ENCODE measurements at regions not wholly inside any gene's neighbourhood (a gene's known extent, or its start where the extent isn't known, plus 50 kb on each side); places are given as distances from the start of the nearest gene placed in this dataset.

DNA sequence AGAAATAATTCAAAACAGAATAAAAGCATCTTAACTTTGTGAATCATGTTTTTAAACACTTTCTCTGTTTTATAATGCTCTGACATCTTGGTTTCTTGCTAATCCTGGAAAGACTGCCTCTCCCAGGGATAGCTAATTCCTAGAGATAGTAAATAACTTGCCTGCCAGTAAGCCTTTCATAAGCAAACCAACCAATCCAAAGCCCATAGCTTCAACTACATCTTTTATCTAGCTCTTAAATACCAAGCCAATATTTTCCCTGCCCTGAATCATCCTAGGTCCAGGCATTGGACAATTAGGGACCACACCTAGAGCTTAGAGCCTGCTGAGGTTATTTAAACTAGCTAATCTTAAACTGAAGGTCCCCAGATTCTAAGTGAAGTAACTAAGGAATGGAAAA, 223.7 kb upstream of the DIPK2B start (continued):
- TF ChIP-seq ZNF660 (tag by site-specific recombination; IDR thresholded peaks at IDR 0.05) (no peak), ZNF394 (tag by site-specific recombination; IDR thresholded peaks at IDR 0.05; ENCODE audit: borderline replicate concordance) (no peak), FEZF1 (tag by site-specific recombination; IDR thresholded peaks at IDR 0.05) (no peak)

DNA sequence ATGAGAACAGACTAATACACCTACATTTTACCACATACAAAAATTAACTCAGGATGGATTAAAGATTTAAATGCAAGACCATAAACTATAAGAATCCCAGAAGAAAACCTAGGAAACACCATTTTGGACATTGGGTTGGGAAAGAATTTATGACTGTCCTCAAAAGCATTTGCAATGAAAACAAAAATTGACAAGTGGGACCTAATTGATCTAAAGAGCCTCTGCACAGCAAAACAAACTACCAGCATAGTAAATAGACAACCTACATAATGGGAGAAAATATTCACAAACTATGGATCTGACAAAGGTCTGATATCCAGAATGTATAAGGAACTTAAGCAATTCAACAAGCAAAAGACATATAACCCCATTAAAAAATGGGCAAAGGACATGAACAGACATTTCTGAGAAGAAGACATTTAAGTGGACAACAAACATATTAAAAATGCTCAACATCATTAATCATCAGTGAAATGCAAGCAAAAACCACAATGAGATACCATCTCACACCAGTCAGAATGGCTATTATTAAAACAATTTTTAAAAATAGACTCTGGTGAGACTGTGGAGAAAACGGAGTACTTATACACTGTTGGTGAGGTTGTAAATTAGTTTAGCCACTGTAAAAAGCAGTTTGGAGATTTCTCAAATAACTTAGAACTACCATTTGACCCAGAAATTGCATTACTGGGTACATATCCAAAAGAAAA, 221.7 kb upstream of the DIPK2B start:
- ChIA-PET POLR2A (no interaction called here), CTCF (no interaction called here)
- TF ChIP-seq, protein P1, sequence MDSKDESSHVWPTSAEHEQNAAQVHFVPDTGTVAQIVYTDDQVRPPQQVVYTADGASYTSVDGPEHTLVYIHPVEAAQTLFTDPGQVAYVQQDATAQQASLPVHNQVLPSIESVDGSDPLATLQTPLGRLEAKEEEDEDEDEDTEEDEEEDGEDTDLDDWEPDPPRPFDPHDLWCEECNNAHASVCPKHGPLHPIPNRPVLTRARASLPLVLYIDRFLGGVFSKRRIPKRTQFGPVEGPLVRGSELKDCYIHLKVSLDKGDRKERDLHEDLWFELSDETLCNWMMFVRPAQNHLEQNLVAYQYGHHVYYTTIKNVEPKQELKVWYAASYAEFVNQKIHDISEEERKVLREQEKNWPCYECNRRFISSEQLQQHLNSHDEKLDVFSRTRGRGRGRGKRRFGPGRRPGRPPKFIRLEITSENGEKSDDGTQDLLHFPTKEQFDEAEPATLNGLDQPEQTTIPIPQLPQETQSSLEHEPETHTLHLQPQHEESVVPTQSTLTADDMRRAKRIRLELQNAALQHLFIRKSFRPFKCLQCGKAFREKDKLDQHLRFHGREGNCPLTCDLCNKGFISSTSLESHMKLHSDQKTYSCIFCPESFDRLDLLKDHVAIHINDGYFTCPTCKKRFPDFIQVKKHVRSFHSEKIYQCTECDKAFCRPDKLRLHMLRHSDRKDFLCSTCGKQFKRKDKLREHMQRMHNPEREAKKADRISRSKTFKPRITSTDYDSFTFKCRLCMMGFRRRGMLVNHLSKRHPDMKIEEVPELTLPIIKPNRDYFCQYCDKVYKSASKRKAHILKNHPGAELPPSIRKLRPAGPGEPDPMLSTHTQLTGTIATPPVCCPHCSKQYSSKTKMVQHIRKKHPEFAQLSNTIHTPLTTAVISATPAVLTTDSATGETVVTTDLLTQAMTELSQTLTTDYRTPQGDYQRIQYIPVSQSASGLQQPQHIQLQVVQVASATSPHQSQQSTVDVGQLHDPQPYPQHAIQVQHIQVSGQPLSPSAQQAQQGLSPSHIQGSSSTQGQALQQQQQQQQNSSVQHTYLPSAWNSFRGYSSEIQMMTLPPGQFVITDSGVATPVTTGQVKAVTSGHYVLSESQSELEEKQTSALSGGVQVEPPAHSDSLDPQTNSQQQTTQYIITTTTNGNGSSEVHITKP (tag by site-specific recombination; IDR thresholded peaks at IDR 0.05) = no peak
- no peak for TF ChIP-seq KLF1 (tag by site-specific recombination; IDR thresholded peaks at IDR 0.05)
- TF ChIP-seq, protein P2, sequence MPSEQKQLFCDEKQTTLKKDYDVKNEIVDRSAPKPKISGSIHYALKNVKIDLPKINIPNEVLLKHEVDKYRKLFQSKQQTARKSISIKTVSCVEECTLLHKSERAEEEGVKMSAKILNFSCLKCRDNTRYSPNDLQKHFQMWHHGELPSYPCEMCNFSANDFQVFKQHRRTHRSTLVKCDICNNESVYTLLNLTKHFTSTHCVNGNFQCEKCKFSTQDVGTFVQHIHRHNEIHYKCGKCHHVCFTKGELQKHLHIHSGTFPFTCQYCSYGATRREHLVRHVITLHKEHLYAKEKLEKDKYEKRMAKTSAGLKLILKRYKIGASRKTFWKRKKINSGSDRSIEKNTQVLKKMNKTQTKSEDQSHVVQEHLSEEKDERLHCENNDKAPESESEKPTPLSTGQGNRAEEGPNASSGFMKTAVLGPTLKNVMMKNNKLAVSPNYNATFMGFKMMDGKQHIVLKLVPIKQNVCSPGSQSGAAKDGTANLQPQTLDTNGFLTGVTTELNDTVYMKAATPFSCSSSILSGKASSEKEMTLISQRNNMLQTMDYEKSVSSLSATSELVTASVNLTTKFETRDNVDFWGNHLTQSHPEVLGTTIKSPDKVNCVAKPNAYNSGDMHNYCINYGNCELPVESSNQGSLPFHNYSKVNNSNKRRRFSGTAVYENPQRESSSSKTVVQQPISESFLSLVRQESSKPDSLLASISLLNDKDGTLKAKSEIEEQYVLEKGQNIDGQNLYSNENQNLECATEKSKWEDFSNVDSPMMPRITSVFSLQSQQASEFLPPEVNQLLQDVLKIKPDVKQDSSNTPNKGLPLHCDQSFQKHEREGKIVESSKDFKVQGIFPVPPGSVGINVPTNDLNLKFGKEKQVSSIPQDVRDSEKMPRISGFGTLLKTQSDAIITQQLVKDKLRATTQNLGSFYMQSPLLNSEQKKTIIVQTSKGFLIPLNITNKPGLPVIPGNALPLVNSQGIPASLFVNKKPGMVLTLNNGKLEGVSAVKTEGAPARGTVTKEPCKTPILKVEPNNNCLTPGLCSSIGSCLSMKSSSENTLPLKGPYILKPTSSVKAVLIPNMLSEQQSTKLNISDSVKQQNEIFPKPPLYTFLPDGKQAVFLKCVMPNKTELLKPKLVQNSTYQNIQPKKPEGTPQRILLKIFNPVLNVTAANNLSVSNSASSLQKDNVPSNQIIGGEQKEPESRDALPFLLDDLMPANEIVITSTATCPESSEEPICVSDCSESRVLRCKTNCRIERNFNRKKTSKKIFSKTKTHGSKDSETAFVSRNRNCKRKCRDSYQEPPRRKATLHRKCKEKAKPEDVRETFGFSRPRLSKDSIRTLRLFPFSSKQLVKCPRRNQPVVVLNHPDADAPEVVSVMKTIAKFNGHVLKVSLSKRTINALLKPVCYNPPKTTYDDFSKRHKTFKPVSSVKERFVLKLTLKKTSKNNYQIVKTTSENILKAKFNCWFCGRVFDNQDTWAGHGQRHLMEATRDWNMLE (tag by site-specific recombination; conservative IDR thresholded peaks at IDR 0.05; ENCODE audit: low read depth) = no peak
- Histone ChIP-seq H3K4me1 (ENCODE audit: control insufficient read depth, insufficient read depth, low read length) (no peaks in the 10 kb centered on the region), H3K27ac (ENCODE audit: extremely low read depth, low read depth, low read length) (no peak overlapping the region), H3K4me3 (ENCODE audit: low read depth, low read length) (no peak overlapping the region), H3K9me3 (ENCODE audit: control insufficient read depth, insufficient read depth, low read depth, low read length) (no peaks in the 10 kb centered on the region), H3K36me3 (ENCODE audit: control insufficient read depth in 2 of 2, insufficient read depth in 1 of 2, low read length in 2 of 2) (no peaks in the 10 kb centered on the region)

DNA sequence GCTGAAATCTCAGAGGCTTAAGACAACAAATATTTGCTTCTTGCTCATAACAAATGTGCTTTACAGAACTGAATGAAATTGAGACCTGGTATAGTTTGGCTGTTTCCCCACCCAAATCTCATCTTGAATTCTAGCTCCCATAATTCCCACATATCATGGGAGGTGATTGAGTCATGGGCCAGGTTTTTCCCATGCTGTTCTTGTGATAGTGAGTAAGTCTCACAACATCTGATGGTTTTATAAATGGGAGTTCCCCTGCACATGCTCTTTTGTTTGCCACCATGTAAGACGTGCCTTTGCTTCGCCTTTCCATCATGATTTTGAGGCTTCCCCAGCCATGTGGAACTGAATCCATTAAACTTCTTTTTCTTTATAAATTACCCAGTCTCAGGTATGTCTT, 221.1 kb upstream of the DIPK2B start:
- Histone ChIP-seq H3K4me3 (ENCODE audit: low read depth, low read length) (no peak overlapping the region), H3K36me3 (ENCODE audit: control insufficient read depth in 2 of 2, insufficient read depth in 1 of 2, low read length in 2 of 2) (no peaks in the 10 kb centered on the region), H3K27ac (ENCODE audit: extremely low read depth, low read depth, low read length) (no peak overlapping the region), H3K4me1 (ENCODE audit: control insufficient read depth, insufficient read depth, low read length) (no peaks in the 10 kb centered on the region), H3K9me3 (ENCODE audit: control insufficient read depth, insufficient read depth, low read depth, low read length) (no peaks in the 10 kb centered on the region)
- TF ChIP-seq ZNF175 (tag by site-specific recombination; IDR thresholded peaks at IDR 0.05) (no peak), ZNF707 (tag by site-specific recombination; IDR thresholded peaks at IDR 0.05) (no peak), ZNF747 (tag by site-specific recombination; IDR thresholded peaks at IDR 0.05) (no peak), KLF8 (tag by site-specific recombination; IDR thresholded peaks at IDR 0.05) (no peak), ZNF530 (tag by site-specific recombination; IDR thresholded peaks at IDR 0.05; ENCODE audit: low read depth) (no peak), IKZF3 (tag by site-specific recombination; IDR thresholded peaks at IDR 0.05) (no peak), MEIS1 (CRISPR knock-in tag; IDR thresholded peaks at IDR 0.05; ENCODE audit: borderline replicate concordance) (no peak), ZNF341 (tag by site-specific recombination; IDR thresholded peaks at IDR 0.05; ENCODE audit: low read depth) (no peak), ZNF169 (tag by site-specific recombination; IDR thresholded peaks at IDR 0.05) (no peak), ZNF677 (tag by site-specific recombination; IDR thresholded peaks at IDR 0.05) (no peak), ZNF157 (tag by site-specific recombination; IDR thresholded peaks at IDR 0.05) (no peak), ZNF391 (tag by site-specific recombination; IDR thresholded peaks at IDR 0.05; ENCODE audit: borderline replicate concordance, low read depth) (no peak), ZNF629 (tag by site-specific recombination; IDR thresholded peaks at IDR 0.05) (no peak), GLI2 (tag by site-specific recombination; IDR thresholded peaks at IDR 0.05; ENCODE audit: borderline replicate concordance, low read depth) (no peak), PRDM1 (tag by site-specific recombination; IDR thresholded peaks at IDR 0.05) (no peak)
- TF ChIP-seq, protein P3, sequence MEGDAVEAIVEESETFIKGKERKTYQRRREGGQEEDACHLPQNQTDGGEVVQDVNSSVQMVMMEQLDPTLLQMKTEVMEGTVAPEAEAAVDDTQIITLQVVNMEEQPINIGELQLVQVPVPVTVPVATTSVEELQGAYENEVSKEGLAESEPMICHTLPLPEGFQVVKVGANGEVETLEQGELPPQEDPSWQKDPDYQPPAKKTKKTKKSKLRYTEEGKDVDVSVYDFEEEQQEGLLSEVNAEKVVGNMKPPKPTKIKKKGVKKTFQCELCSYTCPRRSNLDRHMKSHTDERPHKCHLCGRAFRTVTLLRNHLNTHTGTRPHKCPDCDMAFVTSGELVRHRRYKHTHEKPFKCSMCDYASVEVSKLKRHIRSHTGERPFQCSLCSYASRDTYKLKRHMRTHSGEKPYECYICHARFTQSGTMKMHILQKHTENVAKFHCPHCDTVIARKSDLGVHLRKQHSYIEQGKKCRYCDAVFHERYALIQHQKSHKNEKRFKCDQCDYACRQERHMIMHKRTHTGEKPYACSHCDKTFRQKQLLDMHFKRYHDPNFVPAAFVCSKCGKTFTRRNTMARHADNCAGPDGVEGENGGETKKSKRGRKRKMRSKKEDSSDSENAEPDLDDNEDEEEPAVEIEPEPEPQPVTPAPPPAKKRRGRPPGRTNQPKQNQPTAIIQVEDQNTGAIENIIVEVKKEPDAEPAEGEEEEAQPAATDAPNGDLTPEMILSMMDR (tag by site-specific recombination; IDR thresholded peaks at IDR 0.05) = no peak
- ChIA-PET POLR2A (no interaction called here), CTCF (no interaction called here)

Measured in HEK293 (cell line).